Lower lobe of right lung (tissue), 2 donors: ENCODE measurements at regions not wholly inside any gene's neighbourhood (a gene's known extent, or its start where the extent isn't known, plus 50 kb on each side); places are given as distances from the start of the nearest gene placed in this dataset.
A peak's percentile ranks its signal among the peaks of the same experiment; 100 is the strongest.

Experiments used
- ATAC-seq, 2 donors: fragments of 200-7000 bp; cut with Tn5 transposase; one replicate each; pipeline ENCODE4 v1.9.1; 2020 to 2022; ENCODE audit warnings: mild to moderate bottlenecking in 2 of 2, moderate library complexity in 2 of 2
- DNase-seq: peaks from one replicate; pipeline ENCODE4 v3.0.0-alpha.2; 2020
- H3K27ac ChIP-seq: fragments of 200-600 bp; one replicate; pipeline ENCODE4 v1.8.0; 2022
- H3K27me3 ChIP-seq: fragments of 200-600 bp; one replicate; pipeline ENCODE4 v1.8.0; 2022; ENCODE audit warnings: low read depth
- H3K36me3 ChIP-seq: fragments of 200-600 bp; one replicate; pipeline ENCODE4 v1.8.0; 2022; ENCODE audit warnings: mild to moderate bottlenecking
- H3K4me1 ChIP-seq: fragments of 200-600 bp; one replicate; pipeline ENCODE4 v1.8.0; 2022
- H3K4me3 ChIP-seq: fragments of 200-600 bp; one replicate; pipeline ENCODE4 v1.8.0; 2022; ENCODE audit warnings: mild to moderate bottlenecking
- H3K9me3 ChIP-seq: fragments of 200-600 bp; one replicate; pipeline ENCODE4 v1.8.0; 2022
- CTCF ChIP-seq: fragments of 200-600 bp; IDR thresholded peaks from one replicate; pipeline ENCODE4 v1.8.0; 2022; ENCODE audit warnings: antibody characterized with exemption, mild to moderate bottlenecking
- intact Hi-C: fragments of 100-400 bp; cut with DNase I; formaldehyde crosslinking; loops from one replicate; pipeline ENCODE4 v1.11.0; 2022
- donor health status: DM: no; HTN: yes; CAD: no; lungs with severe emphysema.

DNA sequence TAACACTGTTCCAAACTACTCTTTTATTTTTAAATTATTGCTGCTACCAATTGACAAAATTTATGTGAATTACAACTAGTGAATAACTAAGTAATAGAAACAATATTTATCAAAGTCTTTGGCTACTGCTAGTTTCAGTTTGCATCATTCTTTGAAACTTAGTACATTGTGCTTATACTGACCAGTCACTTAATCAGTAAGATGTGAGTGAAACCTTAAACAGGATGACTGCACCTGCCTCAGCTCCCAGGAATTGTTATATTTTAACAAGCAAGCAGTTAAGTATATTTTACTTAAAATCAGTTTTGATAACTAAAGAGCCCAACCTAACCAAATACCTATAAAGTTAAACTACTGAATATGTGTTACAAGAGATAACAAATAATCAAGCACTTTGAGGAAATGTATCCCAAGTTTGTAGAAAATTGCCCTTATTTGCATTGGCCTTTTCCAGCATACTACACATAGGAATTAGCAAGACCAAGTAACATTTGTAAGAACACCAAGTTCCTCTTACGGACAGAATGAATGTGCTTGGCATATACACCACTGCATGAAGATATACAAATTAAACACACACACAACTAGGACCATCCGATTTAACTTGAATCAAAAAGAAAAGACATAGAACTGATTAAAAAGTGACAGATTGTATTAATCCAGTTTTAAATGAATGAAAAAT is 545.5 kb upstream of the DAB2 start:
- no peaks in the 10 kb centered on the region for H3K9me3 ChIP-seq
- H3K4me3 ChIP-seq, result no peak overlapping the region
- intact Hi-C loops, result no loop called here
- no peak for TF ChIP-seq CTCF
- no peaks in the 10 kb centered on the region for H3K27me3 ChIP-seq
- no peaks in the 10 kb centered on the region for H3K36me3 ChIP-seq
- no peak for DNase-seq
- no peak for ATAC-seq
- no peak overlapping the region for H3K27ac ChIP-seq
- no peaks in the 10 kb centered on the region for H3K4me1 ChIP-seq

DNA sequence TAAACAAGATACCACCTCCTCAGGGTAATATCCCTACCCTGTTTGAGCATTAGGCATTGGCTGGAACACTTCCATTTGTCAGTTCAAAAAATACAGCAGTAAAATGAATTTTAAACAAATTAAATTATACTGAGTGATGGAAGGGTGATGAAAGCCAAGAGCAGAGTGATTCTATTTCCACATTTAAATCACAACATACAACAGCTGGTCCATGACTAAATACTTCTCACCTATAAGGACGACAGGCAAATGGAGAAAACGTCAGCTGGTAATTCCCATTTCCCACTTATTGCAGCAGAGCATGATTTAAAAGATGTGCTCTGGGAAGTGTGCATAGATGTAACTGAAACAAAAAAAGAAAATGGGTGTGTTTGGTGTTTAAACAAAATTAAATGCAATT is 543.6 kb upstream of the DAB2 start:
- Histone ChIP-seq H3K36me3 (no peaks in the 10 kb centered on the region), H3K27me3 (no peaks in the 10 kb centered on the region), H3K4me1 (no peaks in the 10 kb centered on the region), H3K27ac (no peak overlapping the region), H3K9me3 (no peaks in the 10 kb centered on the region), H3K4me3 (no peak overlapping the region)
- intact Hi-C loops, result no loop called here
- no peak for DNase-seq
- ATAC-seq, result no peak
- TF ChIP-seq CTCF, result no peak

DNA sequence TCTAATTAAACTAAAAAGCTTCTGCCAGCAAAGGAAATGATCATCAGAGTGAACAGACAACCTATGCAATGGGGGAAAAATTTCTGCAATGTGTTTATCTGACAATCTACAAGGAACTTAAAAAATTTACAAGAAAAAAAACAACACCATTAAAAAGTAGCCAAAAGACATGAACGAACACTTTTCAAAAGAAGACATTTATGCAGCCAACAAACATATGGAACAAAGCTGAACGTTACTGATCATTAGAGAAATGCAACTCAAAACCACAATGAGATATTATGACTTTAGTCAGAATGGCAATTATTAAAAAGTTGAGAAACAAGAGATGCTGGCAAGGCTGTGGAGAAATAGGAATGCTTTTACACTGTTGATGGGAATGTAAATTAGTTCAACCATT is 530.4 kb upstream of the DAB2 start:
- Histone ChIP-seq H3K4me1 (no peaks in the 10 kb centered on the region), H3K27ac (no peak overlapping the region), H3K36me3 (no peaks in the 10 kb centered on the region), H3K27me3 (no peaks in the 10 kb centered on the region), H3K4me3 (no peak overlapping the region), H3K9me3 (no peaks in the 10 kb centered on the region)
- intact Hi-C loops, result no loop called here
- DNase-seq (no peak), ATAC-seq (no peak)
- TF ChIP-seq CTCF, result no peak

DNA sequence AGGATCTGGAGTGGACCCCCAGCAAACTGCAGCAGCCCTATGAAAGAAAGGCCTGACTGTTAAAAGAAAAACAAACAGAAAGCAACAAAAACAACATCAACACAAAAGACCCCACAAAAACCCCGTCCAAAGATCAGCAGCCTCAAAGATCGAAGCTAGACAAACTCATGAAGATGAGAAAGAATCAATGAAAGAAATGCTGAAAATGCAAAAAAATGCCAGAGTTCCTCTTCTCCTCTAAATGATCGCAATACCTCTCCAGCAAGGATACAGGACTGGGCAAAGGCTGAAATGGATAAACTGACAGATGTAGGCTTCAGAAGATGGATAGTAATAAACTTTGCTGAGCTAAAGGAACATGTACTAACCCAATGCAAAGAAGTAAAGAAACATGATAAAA is 526.3 kb upstream of the DAB2 start:
- DNase-seq (no peak), ATAC-seq (no peak)
- H3K9me3 ChIP-seq, result no peaks in the 10 kb centered on the region
- no peaks in the 10 kb centered on the region for H3K36me3 ChIP-seq
- H3K27me3 ChIP-seq, result no peaks in the 10 kb centered on the region
- peaks cover 3% of the 10 kb centered on the region for H3K4me1 ChIP-seq
- no peak for TF ChIP-seq CTCF
- H3K4me3 ChIP-seq, result no peak overlapping the region
- no peak overlapping the region for H3K27ac ChIP-seq
- intact Hi-C loops, result no loop called here

DNA sequence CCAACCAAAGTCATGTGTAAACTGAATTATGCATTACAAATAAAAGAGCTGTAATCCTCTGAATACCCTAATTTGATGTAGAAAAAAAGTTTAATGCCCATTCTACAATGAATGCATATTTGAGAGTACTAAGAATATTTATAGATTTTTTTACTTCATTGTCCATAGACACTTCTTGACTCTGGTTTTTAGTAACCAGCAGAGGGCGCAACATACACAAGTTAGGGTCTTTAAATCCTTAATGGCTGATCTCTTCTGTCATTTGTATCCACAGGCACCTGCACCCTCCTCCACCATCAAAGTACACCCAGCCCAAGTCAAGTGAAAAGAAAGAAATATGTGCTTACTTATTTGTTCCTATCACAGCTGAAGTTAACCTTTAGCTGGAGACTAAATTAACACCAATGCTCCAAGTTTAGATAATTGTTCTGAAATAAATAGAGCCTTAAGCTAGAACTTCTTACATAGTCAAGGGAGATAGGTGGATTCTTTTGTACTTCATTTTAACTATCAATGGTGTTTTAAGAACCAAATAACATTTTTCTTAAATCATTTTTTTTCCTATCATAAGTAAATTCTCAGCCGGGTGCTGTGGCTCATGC is 524.2 kb upstream of the DAB2 start:
- DNase-seq (no peak), ATAC-seq (peak; percentile 80 to 89)
- TF ChIP-seq CTCF, result peak; percentile 73
- Histone ChIP-seq H3K27ac (no peak overlapping the region), H3K27me3 (no peaks in the 10 kb centered on the region), H3K4me1 (peaks cover 3% of the 10 kb centered on the region), H3K4me3 (no peak overlapping the region), H3K9me3 (no peaks in the 10 kb centered on the region), H3K36me3 (no peaks in the 10 kb centered on the region)
- intact Hi-C loops, result loop anchor here (5.0 kb wide), 1 partner anchor 738 kb away; no protein-coding TSS in a partner anchor
